CD4-positive, alpha-beta T cell treated with Interferon alpha-2 for 1 hour (primary cell): ENCODE measurements at regions not wholly inside any gene's neighbourhood (a gene's known extent, or its start where the extent isn't known, plus 50 kb on each side); places are given as distances from the start of the nearest gene placed in this dataset.
"Not testable (repeated sequence)": the region's sequence is repeated elsewhere in the genome, so short reads cannot be mapped to it uniquely, and the experiment has no call there.

Experiments used
- DNase-seq, 2 donors: peaks; one replicate each; pipeline ENCODE4 v3.0.0-alpha.2; 2020 to 2022

DNA sequence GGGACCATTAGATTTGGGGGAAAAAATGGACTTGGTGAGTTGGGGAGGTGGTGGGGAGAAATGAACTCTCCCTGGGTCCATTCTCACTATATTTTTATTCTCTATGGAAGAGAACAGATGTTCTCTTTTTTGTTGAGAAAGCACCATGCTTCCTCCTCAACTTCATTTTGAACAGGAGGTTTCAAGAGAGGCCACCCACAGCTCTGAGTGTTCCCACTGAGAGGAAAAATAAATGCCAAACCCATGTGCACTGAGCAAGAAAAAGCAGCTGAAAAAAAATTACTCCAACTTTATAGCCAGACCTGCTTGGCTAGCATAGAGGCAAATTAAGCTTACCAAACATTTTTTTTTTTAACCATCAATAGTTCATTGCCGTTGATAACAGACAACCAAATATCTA, 883.6 kb downstream of the KCNJ2 start:
- no peak for DNase-seq

DNA sequence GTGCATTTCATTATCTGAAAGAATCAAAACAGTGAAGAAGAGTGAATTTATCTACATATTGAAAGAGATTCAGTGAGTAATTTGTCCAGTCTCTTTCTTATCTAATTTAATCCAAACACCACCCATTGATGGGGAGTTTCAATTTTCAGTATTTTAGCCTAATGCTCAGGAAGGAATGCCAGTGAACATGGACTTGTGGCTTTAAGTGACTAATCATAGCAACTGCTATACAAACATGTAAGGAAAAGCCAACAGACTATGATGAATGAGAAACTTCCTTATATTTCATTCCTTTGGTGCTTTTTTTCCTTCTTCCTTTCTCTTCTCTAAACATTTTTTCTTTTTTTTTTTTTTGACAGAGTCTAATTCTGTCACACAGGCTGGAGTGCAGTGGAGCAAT, 885.8 kb downstream of the KCNJ2 start:
- no peak for DNase-seq

- DNase-seq, result no peak
Observed at GRCh38 chr17:71057448-71057847, 888.1 kb downstream of the KCNJ2 start.

DNA sequence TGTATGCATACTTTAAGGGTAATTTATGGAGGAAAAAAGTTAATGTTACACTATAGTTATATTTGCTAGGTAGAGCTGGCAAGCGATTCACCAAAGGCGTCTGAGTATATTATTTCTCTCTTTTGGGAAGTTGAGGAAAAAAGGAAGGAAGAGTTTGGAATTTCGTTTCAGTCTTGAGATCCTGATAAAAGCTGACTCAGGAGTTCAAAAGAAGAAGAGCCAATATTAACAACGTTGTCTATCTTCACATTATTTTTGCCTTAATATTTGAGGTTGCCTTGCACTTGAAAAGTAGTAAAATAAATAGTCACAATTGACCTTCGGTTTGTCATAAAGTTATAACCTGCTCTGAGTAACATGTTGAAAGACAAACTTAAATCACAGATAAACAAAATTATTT, 888.6 kb downstream of the KCNJ2 start:
- DNase-seq, result no peak

DNA sequence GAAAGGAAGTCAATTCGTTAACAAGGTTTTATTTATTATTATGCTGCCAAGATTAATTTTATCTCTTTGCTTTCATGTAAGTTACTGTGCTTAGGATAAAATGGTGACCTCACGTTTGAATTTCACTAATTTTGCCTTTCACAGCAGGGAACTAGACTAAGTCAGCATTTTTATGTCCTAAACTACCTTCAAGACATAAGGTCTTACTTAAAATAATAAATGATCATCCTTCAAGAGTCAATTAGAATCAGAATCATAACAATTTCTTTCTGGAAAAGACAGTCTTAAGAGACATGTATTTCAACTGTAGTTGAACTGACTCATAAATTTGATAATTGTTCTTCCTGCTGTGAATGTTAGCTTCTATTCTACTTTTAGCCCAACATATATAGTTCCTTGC, 893.8 kb downstream of the KCNJ2 start:
- DNase-seq, result no peak

GRCh38 chr17:71063559-71063958, 894.2 kb downstream of the KCNJ2 start:
- no peak for DNase-seq

- no peak for DNase-seq
Observed at GRCh38 chr17:71067669-71068407, 898.5 kb downstream of the KCNJ2 start.

GRCh38 chr17:71068408-71068750, 899.0 kb downstream of the KCNJ2 start:
- DNase-seq, result no peak

- DNase-seq, result no peak
Observed at GRCh38 chr17:71071041-71071440, 901.7 kb downstream of the KCNJ2 start.

DNA sequence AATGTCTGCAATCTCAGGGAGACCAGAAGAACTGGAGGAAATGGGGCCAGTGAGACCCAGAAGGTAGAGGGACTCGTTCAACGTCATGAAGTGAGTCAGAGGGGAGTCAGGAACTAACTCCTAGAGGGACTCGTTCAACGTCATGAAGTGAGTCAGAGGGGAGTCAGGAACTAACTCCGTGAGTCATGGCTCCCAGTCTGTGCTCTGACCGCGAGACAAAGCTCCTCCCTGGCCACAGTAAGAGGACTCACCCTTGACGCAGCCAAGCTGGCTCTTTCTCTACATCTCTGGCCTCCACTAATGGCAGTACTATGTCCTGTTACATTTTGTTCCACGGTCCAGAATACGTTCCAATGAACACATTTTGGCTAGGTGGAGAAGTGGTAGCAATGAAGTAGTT, 902.5 kb downstream of the KCNJ2 start:
- no peak for DNase-seq

DNA sequence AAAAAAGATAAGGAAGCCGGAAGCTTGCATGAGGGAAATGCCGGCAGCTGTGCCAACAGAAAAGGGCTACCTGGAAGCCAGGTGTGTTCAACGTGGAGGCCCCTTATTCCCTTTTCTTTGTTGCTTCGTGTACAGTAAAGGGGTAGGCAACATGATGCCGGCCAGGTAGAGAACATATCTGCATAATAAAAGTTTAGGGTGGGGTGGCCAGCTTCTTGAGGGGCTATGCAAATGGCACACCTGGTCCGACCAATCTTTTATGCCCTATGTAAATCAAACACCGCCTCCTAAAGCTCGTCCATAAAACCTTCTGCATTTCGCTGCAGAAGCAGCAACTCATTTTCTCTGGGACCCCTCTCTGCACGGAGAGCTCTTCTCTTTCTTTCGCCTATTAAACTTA, 911.6 kb downstream of the KCNJ2 start:
- DNase-seq, result no peak

DNA sequence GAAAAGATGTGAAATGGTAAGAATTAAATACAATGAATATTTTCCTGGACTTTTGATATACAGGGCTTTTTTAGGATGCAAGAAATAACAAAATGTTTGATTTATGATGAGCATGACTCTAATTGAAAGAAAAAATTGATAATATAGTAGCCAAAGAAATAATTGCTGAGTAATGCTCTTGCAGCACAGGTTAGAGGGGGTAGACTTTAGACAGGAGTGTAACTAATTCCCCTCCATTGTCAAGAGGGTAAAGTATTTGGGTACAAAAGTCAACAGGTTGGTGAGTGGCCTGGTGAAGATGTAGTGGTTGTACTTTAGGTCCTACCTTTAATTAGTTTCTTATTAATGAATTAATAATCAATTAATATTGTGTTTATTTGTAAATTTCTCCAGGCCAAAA, 912.3 kb downstream of the KCNJ2 start:
- no peak for DNase-seq

DNA sequence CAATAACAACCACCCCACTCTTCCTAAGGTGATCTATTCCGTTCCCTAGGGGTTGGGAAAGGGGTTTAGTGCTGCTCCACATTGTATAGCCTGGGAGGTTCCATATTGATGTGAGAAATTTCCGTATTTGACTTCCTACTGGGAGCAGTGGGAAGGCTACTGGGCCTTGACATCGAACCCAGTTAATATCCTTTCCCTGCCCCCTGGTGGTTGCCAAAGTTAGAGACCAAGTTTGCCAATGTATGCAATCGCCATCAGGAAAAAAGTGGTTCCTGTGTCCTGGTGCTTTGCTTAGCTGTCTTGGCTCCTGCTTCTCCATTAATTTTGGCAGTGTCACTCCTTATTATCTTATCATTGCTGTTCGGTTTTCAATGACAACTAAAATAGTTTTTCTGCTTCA, 914.9 kb downstream of the KCNJ2 start:
- DNase-seq, result no peak

GRCh38 chr17:71084838-71085237, 915.5 kb downstream of the KCNJ2 start:
- DNase-seq, result no peak

GRCh38 chr17:71085238-71086033, 916.1 kb downstream of the KCNJ2 start:
- no peak for DNase-seq

DNA sequence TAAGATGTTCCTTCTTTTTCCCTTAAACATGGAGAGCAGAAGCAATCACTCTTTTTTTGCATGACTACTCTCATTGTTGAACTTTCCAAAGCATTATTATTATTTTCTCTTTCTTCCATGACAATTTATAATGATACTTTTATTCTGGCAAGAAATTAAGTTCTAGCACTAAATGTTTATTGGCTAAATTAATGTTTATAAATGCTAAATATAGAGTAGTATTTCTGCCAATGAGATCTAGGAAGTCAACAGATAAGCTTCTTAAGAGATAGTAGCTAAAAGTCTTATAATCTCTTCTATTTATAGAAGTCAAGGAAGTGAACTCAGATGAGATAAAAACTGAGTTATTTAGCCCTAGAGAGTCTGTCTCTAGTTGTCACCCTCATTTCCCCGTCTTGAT, 920.1 kb downstream of the KCNJ2 start:
- DNase-seq, result no peak

DNA sequence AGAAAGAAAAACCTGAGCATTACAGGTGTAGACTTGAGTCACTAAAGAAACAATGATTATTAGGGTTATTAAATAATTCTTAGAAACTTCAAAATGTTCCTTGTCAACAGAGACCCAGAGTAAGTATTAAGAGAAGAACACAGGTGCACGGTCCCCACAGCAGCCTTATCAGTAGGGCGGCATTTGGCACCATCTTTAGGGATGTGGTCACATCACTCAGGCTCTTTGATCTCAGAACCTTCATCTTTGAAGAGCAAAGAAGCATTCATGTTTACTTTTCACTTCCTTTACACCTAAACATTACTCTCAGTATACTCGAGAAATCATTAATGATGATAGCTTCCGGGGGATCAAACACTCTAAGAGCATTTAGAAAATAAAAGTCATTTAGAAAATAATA, 928.7 kb downstream of the KCNJ2 start:
- DNase-seq, result no peak

- no peak for DNase-seq
Observed at GRCh38 chr17:71099003-71099714, 929.8 kb downstream of the KCNJ2 start.

- DNase-seq, result no peak
Observed at GRCh38 chr17:71102777-71103176, 933.4 kb downstream of the KCNJ2 start.

- DNase-seq, result no peak
Observed at GRCh38 chr17:71104225-71104624, 934.9 kb downstream of the KCNJ2 start.

GRCh38 chr17:71106056-71106455, 936.7 kb downstream of the KCNJ2 start:
- not testable (repeated sequence) for DNase-seq

DNA sequence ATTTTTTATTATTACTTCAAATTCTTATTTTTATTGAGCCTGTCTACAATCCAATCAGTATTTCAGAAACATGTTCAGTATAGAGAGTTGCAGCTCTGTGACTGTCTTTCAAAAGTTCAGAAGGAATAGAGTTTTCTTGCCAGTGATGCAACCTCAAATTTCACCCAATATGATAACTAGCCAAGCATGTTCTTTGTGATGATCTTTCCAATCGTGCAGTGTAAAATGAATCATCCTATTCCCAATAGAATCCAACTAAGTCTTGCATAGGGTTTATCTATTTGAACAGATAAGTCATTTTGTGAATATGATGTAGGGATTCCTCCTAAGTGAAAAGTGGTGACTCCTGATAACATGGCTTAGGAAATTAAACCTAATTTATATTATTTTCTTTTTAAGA, 937.8 kb downstream of the KCNJ2 start:
- DNase-seq, result no peak

DNA sequence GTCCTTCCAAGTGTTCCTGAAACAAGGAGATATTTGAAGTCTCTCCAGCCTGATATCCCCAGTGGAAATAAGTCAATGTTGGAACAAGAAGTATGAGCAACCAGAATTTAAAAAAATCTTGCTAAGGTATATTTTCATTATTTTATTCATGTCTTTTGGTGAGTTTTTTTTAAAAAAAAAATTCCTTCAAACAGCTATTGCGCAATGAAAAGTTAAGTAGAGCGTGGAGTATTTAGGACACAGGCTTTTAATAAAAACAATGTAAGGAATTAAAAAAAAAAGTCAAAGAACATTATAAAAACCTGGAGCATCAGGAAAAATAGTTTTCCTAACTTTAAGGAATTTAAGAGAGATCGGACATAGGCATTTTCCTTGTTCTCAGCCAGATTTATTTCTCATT, 940.4 kb downstream of the KCNJ2 start:
- DNase-seq, result no peak

DNA sequence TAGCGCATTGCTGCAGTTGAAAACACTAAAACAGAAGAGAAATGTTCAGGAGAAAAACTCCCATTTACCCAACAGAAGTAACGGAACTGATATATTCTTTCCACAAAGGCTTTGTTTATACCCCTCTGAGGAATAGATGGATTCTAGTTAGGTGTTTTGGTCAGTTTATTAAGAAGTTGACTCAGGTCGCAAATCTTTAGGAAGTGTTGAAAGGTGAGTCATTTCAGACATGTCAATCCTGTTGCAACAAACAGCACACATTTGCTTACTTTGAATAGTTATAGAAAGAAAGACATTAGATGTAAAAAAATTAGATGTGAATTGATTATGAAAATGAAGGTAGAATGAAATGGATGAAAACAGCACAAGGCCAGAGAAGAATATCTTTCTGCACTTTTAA, 941.0 kb downstream of the KCNJ2 start:
- DNase-seq, result no peak
